SHP77 (cell line): ENCODE measurements at regions not wholly inside any gene's neighbourhood (a gene's known extent, or its start where the extent isn't known, plus 50 kb on each side); places are given as distances from the start of the nearest gene placed in this dataset.

Experiments
- DNase-seq, 2 experiments: peaks; one replicate each; lab custom pipeline; 2025; lab: John Stamatoyannopoulos, UW

DNA sequence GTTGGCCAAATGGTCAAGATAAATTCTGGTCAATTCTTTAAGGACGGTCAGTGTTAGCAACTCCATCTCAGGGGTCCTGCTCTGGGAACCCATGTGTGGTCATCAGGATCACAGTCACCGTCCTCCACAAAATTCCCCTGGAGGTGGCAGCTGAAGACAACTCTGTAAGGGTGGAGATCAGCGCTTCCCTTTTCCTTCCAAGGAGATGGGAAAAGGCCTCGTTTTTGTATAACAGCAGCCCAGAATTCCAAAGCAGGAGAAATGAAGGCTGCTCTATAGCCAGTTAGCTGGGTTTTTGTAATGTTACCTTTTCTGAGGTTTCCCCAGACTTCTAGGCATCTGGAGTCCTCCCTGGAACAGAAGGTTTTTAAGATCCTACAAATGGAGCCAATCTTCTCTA lies 334.8 kb downstream of the MYCN start:
- DNase-seq: no peak

DNA sequence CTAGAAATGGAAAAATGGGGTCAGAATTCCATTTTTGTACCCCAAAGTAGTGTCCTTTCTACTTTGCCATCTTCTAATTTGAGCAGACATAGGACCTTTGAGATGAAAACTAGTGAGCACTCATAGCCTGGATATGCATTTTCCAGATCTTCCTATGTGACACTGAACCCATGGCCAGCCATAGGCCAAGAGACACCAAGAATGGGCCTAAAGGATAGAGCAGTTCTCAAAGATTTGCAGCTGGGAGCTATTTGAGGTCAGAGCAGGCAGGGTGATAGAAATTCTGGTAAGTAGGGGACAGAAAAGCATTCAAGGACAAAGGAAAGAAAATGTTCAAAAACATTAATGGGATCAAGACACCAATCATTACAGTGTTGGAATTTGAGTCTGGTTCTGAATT lies 332.8 kb downstream of the MYCN start:
- DNase-seq: no peak

DNA sequence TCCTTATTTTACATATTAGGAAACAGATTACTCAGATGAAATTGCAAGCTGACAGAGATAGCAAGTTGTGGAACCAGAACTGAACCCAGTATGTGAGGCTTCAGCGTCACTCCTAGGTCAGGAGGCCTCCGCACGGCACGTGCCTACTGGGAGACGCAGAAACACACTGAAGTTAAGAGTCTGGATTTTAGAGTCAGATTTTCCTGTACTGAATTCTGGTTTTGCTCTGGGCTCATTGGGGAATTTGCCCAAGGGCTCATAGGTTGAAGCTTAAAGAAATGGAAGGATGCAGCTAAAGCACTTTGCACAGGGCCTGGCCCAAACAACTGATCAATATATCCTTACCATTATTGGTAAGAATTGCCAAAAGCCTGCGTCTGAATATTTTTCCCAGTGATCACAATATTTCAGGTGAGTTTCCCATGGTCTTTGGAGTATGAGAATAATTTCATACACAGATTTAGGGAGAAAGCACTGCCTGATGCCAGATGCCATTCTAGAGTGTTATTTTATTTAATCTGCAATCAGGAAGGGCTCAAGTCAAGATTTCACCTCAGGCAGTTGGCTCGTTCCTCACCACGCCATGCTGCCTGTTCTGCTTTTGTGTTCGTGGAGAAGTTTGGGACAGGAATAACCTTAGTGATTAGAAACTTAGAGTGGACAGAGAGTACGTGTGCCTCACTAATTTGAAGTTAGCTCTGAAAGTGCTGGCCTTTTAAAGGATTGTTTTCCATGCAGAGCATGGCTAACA lies 331.9 kb downstream of the MYCN start:
- DNase-seq: no peak

DNA sequence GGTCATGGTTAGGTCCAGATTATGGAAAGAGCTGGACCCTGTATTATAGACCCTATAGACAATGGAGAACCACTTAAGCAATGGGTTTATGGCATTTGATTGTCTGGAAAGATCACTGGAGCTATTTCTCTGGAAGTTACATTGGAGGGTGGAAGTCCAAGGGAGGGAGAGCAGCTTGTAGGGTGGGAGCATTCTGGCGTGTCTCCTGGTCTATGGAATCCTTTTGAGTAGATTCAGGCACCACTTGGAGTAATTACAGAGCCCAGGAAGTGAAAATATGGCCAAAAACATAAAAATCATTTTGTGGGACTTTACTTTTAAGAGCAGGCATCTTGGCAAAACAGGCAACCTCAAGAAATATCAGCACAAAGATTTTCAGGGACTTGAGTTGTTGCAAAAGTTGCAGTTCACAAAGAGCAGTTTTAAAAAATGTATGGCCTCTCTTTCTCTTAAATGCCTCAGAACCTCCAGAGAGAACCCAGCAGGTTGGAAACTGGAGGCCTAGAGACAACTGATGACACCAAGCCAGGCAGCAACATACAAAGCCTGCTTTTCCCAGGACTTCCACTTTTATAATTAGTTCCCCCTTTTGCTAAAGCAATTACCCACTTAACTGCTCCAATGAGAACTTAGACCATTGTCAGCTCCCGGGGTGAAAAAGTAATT lies 331.0 kb downstream of the MYCN start:
- DNase-seq: no peak

DNA sequence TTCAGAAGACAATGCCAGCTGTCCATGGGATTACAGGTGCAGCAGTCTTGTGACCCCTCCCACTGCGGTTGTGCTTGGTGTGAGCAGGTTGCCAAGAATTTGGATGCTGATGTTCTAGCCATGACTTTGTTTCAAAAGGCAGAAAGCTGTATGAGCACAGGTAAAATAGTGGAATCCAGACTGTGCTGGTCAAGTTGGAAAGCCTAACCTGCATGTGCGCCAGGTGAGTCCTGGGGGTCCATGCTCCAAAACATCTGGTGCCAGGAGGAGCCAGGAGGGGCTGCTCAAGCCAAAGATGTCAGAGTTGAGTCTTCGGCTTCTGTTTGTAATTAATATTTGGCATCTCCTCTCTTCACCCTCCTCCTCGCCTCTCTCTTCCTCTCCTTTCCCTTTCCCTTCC lies 330.1 kb downstream of the MYCN start:
- DNase-seq: no peak

DNA sequence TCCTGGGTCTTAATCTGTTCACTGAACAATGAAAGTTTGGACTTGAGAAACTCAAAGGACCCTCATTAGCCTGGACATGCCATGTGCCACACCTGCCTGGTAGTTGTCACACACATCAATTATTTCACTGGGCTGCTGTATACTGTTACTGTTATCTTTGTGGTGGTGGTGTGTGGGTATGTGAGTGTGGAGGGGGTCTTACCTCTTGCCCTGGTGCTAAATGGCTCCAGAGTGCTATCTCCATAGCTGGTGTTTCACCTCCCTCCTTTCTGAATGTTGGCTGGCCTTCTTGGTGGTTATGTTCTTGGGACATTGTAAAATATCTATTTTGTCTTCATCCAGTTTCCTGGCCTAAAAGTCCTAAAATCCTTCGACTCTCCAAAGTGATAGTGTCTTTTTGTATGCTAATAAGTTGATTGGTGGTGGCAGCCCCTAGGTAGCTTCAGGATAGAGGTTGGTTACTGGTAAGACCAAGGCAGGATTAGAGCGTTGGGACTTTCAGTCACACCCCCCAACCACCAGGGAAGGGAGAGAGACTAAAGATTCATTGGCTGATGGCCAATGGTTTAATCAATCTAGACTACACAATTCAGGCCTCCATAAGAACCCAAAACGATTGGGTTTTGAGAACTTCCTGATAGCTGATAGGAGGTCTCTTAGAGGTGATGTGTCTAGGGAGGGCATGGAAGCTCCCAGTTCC lies 328.1 kb downstream of the MYCN start:
- DNase-seq: no peak

DNA sequence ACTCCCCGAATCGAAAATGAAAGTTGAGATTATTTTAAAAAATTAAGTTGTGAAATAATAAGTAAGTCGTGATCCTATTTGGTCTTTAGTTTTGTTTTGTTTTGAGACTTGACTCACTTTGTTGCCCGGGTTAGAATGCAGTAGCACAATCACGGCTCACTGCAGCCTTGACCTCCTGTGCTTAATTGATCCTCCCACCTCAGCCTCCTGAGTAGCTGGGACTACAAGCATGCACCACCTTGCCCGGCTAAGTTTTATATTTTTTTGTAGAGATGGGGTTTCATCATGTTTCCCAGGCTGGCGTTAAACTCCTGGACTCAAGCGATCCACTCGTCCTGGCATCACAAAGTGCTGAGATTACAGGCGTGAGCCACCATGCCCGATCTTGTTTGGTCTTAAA lies 326.2 kb downstream of the MYCN start:
- no peak for DNase-seq

DNA sequence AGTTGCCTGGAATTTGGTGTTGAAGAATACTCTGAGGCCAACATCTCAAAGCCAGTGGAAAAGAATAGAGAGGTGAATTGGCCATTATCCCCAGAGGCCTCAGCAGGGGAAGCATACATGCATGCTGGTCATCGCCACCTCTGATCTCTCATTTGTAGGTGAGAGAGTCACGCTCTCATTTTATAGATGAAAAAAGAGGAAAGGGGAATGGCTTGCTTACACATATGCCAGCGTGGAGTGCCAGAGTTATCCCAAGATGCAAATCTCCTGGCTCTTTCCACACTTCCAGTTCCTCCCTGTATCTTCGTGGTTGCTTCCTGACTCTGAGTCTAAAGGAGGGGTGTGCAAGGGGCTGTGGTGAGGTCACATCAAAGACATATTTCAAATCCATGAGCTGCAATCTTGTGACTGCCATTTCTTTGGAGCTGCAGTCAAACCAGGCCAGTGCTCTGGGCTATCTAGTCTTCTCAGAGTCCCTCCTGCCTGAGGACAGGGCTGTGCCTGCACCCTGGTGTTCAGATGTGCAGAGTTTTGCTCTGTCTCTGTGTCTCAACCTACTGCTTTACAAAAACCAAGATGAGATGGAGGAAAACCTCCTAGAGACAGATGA lies 324.7 kb downstream of the MYCN start:
- no peak for DNase-seq

DNA sequence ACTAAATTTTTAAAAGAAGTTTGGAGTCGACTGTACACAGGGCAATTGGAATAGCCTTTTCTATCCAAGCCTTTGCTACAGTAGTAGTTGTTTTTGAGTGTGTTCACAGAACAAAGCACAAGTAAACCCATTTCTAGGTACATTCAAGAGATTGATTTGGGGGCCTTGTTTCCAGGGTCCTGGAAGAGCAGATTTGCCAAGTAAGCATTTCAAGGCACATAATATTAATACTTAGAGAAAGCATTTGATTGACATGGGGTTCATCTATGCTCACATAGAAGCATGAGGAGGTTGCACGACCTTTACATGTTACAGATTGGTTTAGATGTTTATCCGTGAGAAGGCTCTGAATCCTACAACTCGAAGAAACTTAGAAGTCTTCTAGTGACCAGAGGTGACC lies 324.1 kb downstream of the MYCN start:
- no peak for DNase-seq

DNA sequence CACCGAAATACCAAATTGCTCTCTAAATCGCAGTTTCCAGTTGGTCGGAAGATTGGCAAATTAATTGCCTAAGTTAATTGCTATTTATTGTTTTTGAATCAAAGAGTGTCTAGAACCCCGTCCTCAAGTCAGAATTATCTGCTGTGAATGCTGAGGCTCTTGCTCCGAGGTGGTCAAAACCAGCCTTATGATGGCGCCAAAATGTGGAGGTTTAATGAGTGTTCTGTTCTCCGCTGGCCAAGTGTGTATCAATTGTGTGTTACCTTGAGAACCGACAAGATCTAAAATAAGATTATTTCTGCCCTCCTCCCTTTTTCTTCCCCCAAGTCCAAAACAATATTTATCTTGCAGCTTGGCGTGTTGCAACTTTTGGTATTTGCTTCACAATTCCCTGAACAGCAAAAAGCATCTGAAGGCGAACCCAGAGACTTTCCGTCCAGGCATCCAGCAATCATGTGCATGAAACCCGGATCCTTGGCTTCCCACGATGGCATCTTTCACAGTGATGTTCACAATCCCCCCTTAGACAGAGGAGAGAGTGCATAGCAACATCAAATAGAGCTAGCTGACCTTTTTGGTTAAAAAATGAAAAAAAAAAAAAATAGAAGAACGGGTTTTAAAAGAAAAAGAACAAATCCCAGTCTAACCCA lies 323.0 kb downstream of the MYCN start:
- DNase-seq: no peak

DNA sequence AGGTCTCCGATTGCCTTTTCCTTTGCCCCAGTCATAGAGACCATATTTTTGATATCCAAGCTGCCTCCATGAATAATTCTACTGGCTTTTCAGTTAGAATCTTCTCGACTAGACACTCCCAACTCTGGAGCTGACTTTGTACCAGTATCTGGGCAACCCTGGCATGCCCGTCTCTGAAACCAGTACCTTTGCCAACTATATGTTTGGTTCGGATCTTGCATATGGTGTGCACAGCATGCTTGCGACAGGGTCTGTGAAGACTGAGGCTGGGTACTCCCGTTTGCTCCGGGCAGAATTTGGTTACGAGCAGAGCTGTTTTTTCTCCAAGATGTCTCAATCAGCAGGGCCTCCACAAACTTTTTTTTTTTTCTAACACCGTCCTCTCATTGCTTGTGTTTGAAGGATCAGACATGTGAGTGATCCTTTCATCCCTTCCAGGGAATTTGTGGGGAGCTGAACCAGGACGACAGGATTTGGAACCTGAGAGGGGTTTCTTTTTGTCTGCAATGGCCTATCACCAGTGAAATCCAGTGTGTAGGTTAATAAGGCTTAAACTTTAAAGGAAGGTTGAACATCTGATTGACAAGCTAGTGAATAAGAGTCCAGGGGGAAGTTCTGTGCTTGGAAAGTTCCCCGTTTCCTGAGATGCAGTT lies 322.3 kb downstream of the MYCN start:
- DNase-seq: no peak

DNA sequence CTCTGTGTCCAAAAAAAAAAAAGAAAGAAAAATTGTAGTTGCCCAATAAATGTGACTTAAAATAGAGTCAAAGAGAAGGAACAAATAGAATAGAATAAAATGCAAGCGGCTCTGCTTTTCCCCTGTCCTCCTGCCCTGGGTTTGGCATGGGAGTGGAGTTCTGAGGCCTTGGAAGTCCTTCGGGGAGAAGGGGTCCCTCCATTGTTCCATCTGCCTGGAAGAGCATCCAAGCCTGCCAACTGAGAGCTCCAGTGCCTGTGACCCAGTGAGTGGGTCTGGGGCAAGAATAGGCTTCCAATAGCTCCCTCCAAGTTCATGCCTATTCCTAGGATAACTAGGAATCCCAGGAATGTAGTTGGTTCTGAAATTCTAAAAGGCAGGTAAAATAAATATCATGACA lies 321.4 kb downstream of the MYCN start:
- no peak for DNase-seq

DNA sequence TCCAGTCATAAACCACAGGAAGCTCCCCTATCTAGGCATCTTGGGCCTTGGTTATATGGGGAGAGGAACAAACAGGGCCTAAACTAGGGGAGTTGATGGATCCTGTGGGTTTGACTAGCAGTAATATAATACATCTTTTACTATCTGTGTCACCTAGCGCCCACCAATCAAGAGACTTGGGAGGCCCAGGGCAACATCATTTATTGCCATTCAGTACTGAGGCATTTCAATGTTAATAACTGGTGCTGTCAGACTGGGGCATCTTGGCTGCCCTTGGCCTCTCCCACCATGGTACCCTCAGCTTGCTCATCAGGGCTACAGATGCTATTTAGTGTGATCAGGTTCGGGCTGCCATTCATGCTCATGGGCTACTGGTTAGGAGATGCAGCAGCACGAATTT lies 320.7 kb downstream of the MYCN start:
- no peak for DNase-seq

DNA sequence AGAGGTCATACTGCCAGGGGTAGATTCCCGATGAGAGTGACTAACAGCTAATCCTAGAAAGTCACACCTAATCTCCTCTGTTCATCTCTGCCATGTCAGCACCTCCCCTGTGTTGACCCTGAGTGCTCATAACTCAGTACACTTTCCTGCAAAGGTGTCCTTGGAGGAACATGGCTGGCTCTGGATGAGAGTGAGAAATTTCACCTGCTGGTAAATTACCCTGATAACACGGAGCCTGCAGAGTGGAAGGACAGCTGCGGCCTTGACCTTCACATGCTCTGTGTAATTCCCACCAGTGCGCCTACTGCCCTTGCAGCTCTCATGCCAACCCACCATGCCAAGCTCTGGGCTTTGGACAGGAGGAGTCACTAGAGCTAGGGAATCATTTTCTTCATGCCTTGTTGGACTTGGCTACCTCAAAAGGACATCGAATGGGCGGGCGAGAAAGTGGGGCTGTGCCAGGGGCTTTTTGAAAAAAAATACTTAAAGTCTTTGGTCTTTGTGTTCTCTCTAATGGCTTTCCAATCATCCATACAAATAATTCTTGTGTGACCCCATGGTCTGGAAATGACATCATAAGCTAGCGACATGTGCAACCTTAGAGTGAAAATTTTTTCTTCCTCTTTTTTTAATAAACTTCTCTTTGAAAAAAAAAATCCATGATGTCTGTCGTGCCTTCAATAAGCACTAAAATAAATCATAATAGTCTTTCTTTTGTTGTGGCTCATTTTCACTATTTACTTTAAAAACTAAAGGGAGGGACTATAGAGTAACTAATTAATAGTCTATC lies 319.9 kb downstream of the MYCN start:
- no peak for DNase-seq

DNA sequence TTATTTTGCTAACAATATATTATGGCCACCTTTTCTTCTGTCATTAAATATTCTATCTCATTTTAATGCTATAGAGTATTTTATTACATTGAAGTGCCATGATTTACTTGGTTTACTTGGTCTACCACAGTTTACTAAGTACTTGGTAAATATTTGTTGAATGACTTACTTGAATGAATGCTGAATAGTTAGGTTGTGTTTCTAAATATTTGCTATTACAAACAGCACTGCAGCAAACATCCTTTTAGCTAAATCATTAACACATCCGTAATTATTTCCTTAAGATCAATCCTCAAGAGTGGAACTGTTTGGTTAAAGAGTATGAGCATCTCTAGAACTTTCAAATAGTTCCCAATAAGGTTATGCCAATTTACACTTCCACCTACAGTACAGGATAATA lies 318.7 kb downstream of the MYCN start:
- no peak for DNase-seq

DNA sequence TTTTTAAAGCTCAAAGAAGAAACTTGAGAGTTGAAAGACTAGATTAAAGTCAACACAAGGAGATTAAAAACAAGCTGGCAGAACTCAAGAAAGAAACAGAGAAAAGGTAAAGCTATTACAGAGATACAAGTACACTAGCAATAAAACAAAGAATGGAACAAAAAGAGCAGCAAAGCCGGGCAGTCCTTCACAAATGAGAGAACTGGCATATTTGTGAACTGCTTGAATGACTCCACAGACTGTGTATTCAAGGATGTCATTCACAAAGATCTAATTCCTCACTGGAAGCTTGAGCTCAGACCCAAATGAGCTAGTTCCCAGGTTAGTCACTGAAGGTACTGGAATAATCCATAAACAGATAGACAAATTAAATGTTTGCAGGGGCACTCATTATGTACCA lies 318.0 kb downstream of the MYCN start:
- no peak for DNase-seq

DNA sequence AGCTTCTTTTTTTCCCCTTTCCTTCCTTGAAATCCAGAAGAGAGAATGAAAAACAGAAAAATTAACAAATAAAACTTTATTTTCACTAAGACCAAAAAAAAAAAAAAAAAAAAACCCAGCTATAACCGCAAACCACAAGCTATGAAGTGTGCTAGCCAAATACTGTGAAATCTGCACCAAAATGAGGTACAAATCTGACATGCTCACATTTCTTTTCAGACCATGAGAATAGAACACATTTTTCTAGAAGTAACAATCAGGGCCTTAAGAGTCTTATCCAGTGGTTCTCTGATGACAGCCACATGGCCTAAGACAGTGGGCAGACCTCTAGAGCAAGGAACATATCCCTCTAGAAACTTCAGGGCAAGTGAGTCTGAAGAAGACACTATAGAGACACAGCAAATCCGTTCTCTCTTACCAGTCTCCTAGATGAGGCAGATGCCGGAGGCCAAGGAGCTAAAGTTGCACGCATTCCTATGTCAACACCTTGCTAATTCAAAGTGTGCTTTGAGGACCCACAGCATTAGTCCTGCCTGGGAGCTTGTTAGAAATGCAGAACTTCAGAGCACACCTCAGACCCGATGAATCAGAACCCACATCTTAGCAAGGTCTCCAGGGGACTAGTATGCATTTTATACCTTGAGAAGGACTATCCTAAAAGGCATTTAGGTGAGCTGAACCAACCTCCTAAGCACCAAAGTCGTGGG lies 317.1 kb downstream of the MYCN start:
- DNase-seq: no peak

DNA sequence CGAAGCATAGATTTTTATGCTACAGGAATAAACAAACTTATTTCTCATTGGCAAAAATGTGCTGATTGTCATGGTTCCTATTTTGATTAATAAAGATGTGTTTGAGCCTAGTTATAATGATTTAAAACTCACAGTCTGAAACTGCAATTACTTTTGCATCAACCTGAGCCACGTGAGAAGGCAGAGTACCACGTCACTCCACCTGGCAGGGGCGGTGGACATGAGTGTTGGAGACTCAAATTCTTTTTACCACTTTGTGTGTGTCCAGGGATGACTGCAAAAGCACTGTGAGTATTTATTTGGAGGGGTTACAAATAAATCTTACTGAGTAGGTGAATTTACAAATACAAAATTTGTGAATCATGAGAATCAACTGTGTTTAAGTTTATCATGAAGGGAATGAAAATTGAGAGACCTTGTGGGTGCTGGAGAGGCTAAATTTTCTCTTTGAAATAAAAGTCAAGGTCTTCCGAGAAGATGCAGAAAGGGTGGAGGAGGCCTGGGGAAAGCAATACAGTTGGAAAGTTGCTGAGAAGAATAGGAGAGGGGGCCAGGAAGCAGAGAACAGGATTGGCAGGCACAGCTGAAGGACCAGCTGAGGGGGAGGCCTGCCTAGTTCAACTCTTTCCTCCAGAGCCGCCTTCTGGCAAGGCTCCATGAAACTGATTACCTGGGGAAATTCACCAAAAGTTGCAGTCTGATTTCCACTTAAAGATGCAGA lies 316.4 kb downstream of the MYCN start:
- DNase-seq: no peak

DNA sequence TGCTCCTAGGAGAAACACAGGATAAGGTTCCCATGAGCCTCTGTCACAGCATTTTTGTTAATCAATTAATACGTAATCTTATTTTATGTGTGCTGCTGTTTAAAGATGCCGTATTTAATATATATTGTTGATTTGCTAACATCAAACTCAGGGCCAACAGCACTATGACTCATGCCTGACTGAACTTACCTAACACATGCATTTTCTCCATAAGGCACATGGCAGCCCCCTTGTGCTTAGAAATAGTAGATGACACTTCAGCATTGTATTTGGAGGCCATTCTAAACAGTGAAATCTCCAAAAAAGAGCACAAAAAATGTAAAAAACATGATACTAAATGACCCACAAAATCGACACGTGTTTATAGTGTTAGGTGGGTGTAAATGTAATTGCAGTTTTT lies 314.8 kb downstream of the MYCN start:
- no peak for DNase-seq
